ENCODE measurements at regions not wholly inside any gene's neighbourhood (a gene's known extent, or its start where the extent isn't known, plus 50 kb on each side); places are given as distances from the start of the nearest gene placed in this dataset.

GRCh38 chr6:99219788-99220187 is 129.7 kb downstream of the FAXC start:
- DNase-seq (ENCODE audit: low spot score): no peak

- no peak for DNase-seq (ENCODE audit: low spot score)
These were observed 132.5 kb downstream of the FAXC start for GRCh38 chr6:99216959-99217358.

- DNase-seq (ENCODE audit: low spot score): no peak
These were observed 153.4 kb downstream of the FAXC start for GRCh38 chr6:99195986-99196655.

GRCh38 chr6:99192561-99192960 is 156.9 kb downstream of the FAXC start:
- DNase-seq (ENCODE audit: low spot score): no peak

- DNase-seq (ENCODE audit: low spot score): no peak
These were observed 159.4 kb downstream of the FAXC start for GRCh38 chr6:99189823-99190721.

GRCh38 chr6:99187429-99187828 is 162.0 kb downstream of the FAXC start:
- DNase-seq (ENCODE audit: low spot score): no peak

GRCh38 chr6:99186417-99186816 is 163.1 kb downstream of the FAXC start:
- DNase-seq (ENCODE audit: low spot score): no peak

GRCh38 chr6:99185525-99185924 is 163.9 kb downstream of the FAXC start:
- DNase-seq (ENCODE audit: low spot score): no peak

GRCh38 chr6:99184696-99185095 is 164.8 kb downstream of the FAXC start:
- no peak for DNase-seq (ENCODE audit: low spot score)

- DNase-seq (ENCODE audit: low spot score): no peak
These were observed 166.4 kb downstream of the FAXC start for GRCh38 chr6:99183066-99183465.

GRCh38 chr6:99181174-99181573 is 168.3 kb downstream of the FAXC start:
- no peak for DNase-seq (ENCODE audit: low spot score)

- no peak for DNase-seq (ENCODE audit: low spot score)
These were observed 171.3 kb downstream of the FAXC start for GRCh38 chr6:99178168-99178567.

- no peak for DNase-seq (ENCODE audit: low spot score)
These were observed 171.7 kb downstream of the FAXC start for GRCh38 chr6:99177736-99178135.

GRCh38 chr6:99165838-99166237 is 183.6 kb downstream of the FAXC start:
- no peak for DNase-seq (ENCODE audit: low spot score)

- DNase-seq (ENCODE audit: low spot score): no peak
These were observed 197.2 kb downstream of the FAXC start for GRCh38 chr6:99152347-99152643.

- peak; percentile 19 for DNase-seq (ENCODE audit: low spot score)
These were observed 197.7 kb downstream of the FAXC start for GRCh38 chr6:99151634-99152346.

- DNase-seq (ENCODE audit: low spot score): no peak
These were observed 200.7 kb downstream of the FAXC start for GRCh38 chr6:99148761-99149160.

GRCh38 chr6:99148111-99148510 is 200.4 kb upstream of the FBXL4 start:
- DNase-seq (ENCODE audit: low spot score): no peak

- no peak for DNase-seq (ENCODE audit: low spot score)
These were observed 199.5 kb upstream of the FBXL4 start for GRCh38 chr6:99147206-99147605.

- DNase-seq (ENCODE audit: low spot score): no peak
These were observed 199.0 kb upstream of the FBXL4 start for GRCh38 chr6:99146711-99147110.

- DNase-seq (ENCODE audit: low spot score): no peak
These were observed 198.0 kb upstream of the FBXL4 start for GRCh38 chr6:99145738-99146137.

- DNase-seq (ENCODE audit: low spot score): no peak
These were observed 195.5 kb upstream of the FBXL4 start for GRCh38 chr6:99143108-99143861.
